Spleen (tissue), 11 donors: ENCODE measurements at regions not wholly inside any gene's neighbourhood (a gene's known extent, or its start where the extent isn't known, plus 50 kb on each side); places are given as distances from the start of the nearest gene placed in this dataset.
"Not testable (repeated sequence)": the region's sequence is repeated elsewhere in the genome, so short reads cannot be mapped to it uniquely, and the experiment has no call there.

Experiments
- DNase-seq: peaks from one replicate; pipeline ENCODE4 v3.0.0-alpha.2; 2020
- H3K27ac ChIP-seq, 8 donors: fragments of 200-600 bp; sonication (generic) in 7 of 8; 1 replicate in 4 of 8; 2 replicates in 4 of 8; pipeline versions ENCODE4 v1.5.0 to v1.8.0; 2016 to 2021; ENCODE audit warnings: inconsistent platforms in 4 of 8, mild to moderate bottlenecking in 4 of 8, moderate library complexity in 1 of 8
- H3K27me3 ChIP-seq, 7 donors: fragments of 200-600 bp; sonication (generic) in 6 of 7; replicated peaks in 1 of 7; 1 replicate in 4 of 7; 2 replicates in 3 of 7; pipeline versions ENCODE4 v1.5.0 to v1.8.0; 2016 to 2021; ENCODE audit warnings: inconsistent platforms in 3 of 7, mild to moderate bottlenecking in 1 of 7
- H3K36me3 ChIP-seq, 6 donors: fragments of 200-600 bp; sonication (generic) in 5 of 6; 1 replicate in 4 of 6; 2 replicates in 2 of 6; pipeline versions ENCODE4 v1.5.0 to v1.8.0; 2016 to 2021; ENCODE audit warnings: inconsistent platforms in 2 of 6
- H3K4me1 ChIP-seq, 6 donors: fragments of 200-600 bp; sonication (generic) in 5 of 6; 1 replicate in 3 of 6; 2 replicates in 3 of 6; pipeline versions ENCODE4 v1.5.0 to v1.8.0; 2016 to 2021; ENCODE audit warnings: inconsistent platforms in 3 of 6
- H3K4me3 ChIP-seq, 8 donors: fragments of 200-600 bp; sonication (generic) in 7 of 8; 1 replicate in 4 of 8; 2 replicates in 4 of 8; pipeline versions ENCODE4 v1.5.0 to v1.8.0; 2016 to 2021; ENCODE audit warnings: inconsistent platforms in 4 of 8, mild to moderate bottlenecking in 4 of 8, moderate library complexity in 2 of 8
- H3K9me3 ChIP-seq, 8 donors: fragments of 200-600 bp; sonication (generic) in 7 of 8; 1 replicate in 4 of 8; 2 replicates in 4 of 8; pipeline versions ENCODE4 v1.5.0 to v1.8.0; 2016 to 2021; ENCODE audit warnings: inconsistent platforms in 4 of 8
- CTCF ChIP-seq, 11 experiments: fragments of 200-600 bp in 7 of 11; fragments of 450-650 bp in 4 of 11; sonication (generic) in 4 of 11; IDR thresholded peaks in 8 of 11; conservative IDR thresholded peaks in 3 of 11; 1 replicate in 7 of 11; 2 replicates in 4 of 11; pipeline versions ENCODE4 v1.4.0 to v1.8.0; 2016 to 2021; ENCODE audit warnings: antibody characterized with exemption in 11 of 11, inconsistent platforms in 4 of 11, mild to moderate bottlenecking in 1 of 11
- POLR2A ChIP-seq, 3 donors: fragments of 450-650 bp; IDR thresholded peaks; one replicate each; pipeline ENCODE4 v1.5.1; 2017; ENCODE audit warnings: antibody characterized with exemption in 3 of 3, mild to moderate bottlenecking in 1 of 3
- POLR2AphosphoS5 ChIP-seq, 3 donors: sonication (generic); formaldehyde crosslinking; IDR thresholded peaks; one replicate each; pipeline ENCODE4 v1.5.1; 2017; ENCODE audit warnings: antibody characterized with exemption in 3 of 3
- WGBS, 5 donors: extraction: QIAGEN DNeasy Blood & Tissue Kit in 3 of 5; methylation state at CpG; one replicate each; pipeline versions ENCODE4 v1.1.5 to v1.1.7; 2013 to 2018; 5-methylcytosine and 5-hydroxymethylcytosine counted together
- intact Hi-C: fragments of 100-400 bp; cut with DNase I; formaldehyde crosslinking; loops from one replicate; pipeline ENCODE4 v1.15.0; 2023; ENCODE audit warnings: low total_unique reads
- donor health status: healthy with polysubstance abuse.
- donor health status: DM: no; HTN: no; CAD: no; lungs with moderate emphysema.
- donor health status: DM: no; HTN: no; CAD: no.
- donor health status: Bipolar disorder and iron deficiency.
- donor health status: healthy.
- donor health status: DM: no; HTN: no; CAD: no.
- donor health status: DM: yes; HTN: yes; CAD: no.

DNA sequence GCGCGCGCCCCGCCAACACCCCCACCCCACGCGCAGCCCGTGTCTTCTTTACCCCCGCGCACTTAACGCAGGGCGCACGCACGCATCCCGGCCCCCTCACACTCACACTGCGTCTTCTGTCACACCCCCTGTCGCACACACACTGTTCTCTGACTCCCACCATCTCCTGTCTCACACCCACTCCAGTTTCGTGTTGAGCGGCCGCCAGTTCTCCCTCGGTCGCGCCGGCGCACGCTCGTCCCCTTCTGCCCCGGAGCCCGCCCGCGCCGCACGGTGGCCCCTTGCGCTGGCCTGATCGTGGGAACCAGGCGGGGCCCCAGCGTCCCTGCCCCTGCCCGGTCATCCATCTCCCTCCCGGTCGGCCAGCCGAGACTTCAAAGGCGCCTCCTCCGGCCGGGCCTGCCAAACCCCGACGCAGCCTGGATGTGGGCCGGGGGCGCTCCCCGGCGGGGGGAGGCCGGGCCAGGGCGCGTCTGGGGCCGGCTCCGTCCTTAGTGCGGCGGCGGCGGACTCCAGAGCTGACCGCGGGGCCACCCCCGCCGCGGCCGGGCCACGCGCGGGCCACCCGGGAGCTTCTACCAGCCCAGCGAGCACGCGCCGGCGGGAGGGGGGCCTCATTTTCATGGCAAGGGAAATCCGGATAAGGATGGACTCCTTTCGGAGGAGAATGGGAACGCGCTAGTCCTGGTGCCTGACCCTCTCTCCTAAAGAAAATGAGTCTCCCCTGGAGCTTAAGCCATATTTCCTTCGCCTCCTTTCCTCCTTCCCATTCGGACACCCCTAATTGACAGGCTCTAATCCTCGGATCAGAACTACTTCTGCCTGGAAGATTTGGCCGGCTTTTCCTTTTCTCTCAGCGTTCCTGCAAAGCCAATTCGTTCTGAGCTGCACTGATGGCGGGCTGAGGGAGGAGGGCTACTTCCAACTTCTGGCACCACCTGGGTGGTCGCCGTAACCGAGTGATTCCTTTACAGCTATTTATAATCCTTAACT lies 82.0 kb upstream of the HMGA2 start:
- TF ChIP-seq CTCF (IDR thresholded peaks at IDR 0.05 in 8 of 11, conservative IDR thresholded peaks at IDR 0.05 in 3 of 11), result no peak
- TF ChIP-seq POLR2AphosphoS5 (IDR thresholded peaks at IDR 0.05), result no peak
- TF ChIP-seq POLR2A (IDR thresholded peaks at IDR 0.05), result no peak
- intact Hi-C loops, result no loop called here

GRCh38 chr12:65744236-65744840 lies 79.9 kb upstream of the HMGA2 start:
- H3K4me3 ChIP-seq, H3K27ac ChIP-seq, H3K36me3 ChIP-seq, H3K9me3 ChIP-seq, intact Hi-C loops, DNase-seq: not testable (repeated sequence)
- Histone ChIP-seq H3K4me1 (peaks cover 0 to 29% (median 16%) of the 10 kb centered on the region in 6 donors), H3K27me3 (peaks cover 0 to 70% (median 22%) of the 10 kb centered on the region in 7 donors)
- WGBS, 5 donors, result 92 to 97% (median 95%) methylated on average over 10 to 30 of the region's 30 CpGs

More for the DNA sequence above, 82.0 kb upstream of the HMGA2 start:
- Histone ChIP-seq H3K4me1 (peaks cover 0 to 29% (median 16%) of the 10 kb centered on the region in 6 donors), H3K27ac (no peak overlapping the region), H3K4me3 (peak overlapping the region; percentile 47 to 77 (median 53)), H3K9me3 (no peaks in the 10 kb centered on the region), H3K36me3 (no peaks in the 10 kb centered on the region), H3K27me3 (peaks cover 0 to 63% (median 22%) of the 10 kb centered on the region in 7 donors)
- no peak for DNase-seq
- WGBS, 5 donors, result 21 to 30% (median 24%) methylated on average over 58 to 87 of the region's 87 CpGs

GRCh38 chr12:65747338-65747737 lies 76.9 kb upstream of the HMGA2 start:
- H3K27ac ChIP-seq, result no peak overlapping the region
- intact Hi-C loops, result no loop called here
- peaks cover 0 to 48% (median 13%) of the 10 kb centered on the region in 7 donors for H3K27me3 ChIP-seq
- H3K4me3 ChIP-seq, result no peak overlapping the region
- H3K36me3 ChIP-seq, result no peaks in the 10 kb centered on the region
- no peaks in the 10 kb centered on the region for H3K9me3 ChIP-seq
- 80 to 88% (median 86%) methylated on average over 3 of the region's 3 CpGs for WGBS, 5 donors
- TF ChIP-seq CTCF (IDR thresholded peaks at IDR 0.05 in 8 of 11, conservative IDR thresholded peaks at IDR 0.05 in 3 of 11), result no peak
- TF ChIP-seq POLR2AphosphoS5 (IDR thresholded peaks at IDR 0.05), result no peak
- no peak for TF ChIP-seq POLR2A (IDR thresholded peaks at IDR 0.05)
- no peak for DNase-seq
- peaks cover 0 to 8% (median 2%) of the 10 kb centered on the region in 6 donors for H3K4me1 ChIP-seq

DNA sequence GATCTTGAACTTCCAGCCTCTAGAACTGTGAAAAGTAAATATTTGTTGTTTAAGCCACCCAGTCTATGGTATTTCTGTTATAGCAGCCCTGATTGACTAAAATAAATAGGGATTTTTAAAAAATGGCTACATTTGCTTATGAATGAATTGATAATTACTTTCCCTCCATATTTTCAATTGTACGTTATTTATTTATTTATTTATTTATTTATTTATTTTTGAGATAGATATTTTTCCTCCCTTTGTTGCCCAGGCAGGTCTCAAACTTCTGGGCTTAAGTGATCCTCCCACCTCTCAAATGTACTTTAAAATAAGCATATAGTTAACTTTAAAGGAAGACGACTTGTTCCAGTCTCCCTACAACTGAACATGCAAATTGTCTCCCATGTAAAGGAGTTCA lies 76.0 kb upstream of the HMGA2 start:
- DNase-seq, result no peak
- TF ChIP-seq CTCF (IDR thresholded peaks at IDR 0.05 in 8 of 11, conservative IDR thresholded peaks at IDR 0.05 in 3 of 11), result no peak
- H3K36me3 ChIP-seq, result no peaks in the 10 kb centered on the region
- WGBS, 5 donors, result 89 to 96% (median 94%) methylated on average over 2 of the region's 2 CpGs
- peaks cover 0 to 38% (median 6%) of the 10 kb centered on the region in 7 donors for H3K27me3 ChIP-seq
- no peak overlapping the region for H3K4me3 ChIP-seq
- intact Hi-C loops, result no loop called here
- no peaks in the 10 kb centered on the region for H3K9me3 ChIP-seq
- H3K27ac ChIP-seq, result no peak overlapping the region
- H3K4me1 ChIP-seq, result no peaks in the 10 kb centered on the region
